GM21390 (cell line): ENCODE measurements at regions not wholly inside any gene's neighbourhood (a gene's known extent, or its start where the extent isn't known, plus 50 kb on each side); places are given as distances from the start of the nearest gene placed in this dataset.

Experiments used
- ATAC-seq: cut with Tn5 transposase; IDR thresholded peaks from one replicate; pipeline ENCODE4 v1.9.1; 2021; ENCODE audit not compliant: unreplicated experiment

DNA sequence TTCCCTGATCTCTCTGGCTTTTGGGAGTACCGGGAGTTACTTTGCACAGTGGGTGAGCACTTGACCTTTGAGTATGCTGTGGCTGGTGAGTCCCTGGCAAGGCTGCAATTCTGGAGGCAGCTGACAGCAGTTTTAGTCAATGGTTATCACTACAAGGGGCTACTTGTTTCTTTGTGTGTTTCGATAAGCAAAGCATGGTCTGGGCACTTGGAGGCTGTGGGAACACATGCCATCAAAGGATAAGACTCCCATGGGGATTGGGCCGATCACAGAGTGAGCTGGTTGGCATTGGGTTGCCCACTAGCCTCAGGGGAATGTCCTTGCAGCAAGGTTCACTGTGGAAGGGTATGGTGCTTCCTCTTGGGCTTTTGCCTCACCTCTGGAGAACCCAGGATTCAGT, 208.2 kb downstream of the SNX13 start:
- ATAC-seq = no peak
